Activated CD8-positive, alpha-beta T cell treated with anti-CD3 and anti-CD28 coated beads for 36 hours (primary cell): ENCODE measurements at regions not wholly inside any gene's neighbourhood (a gene's known extent, or its start where the extent isn't known, plus 50 kb on each side); places are given as distances from the start of the nearest gene placed in this dataset.

Experiments
- ATAC-seq: fragments of 200-7000 bp; cut with Tn5 transposase; one replicate; pipeline ENCODE4 v1.10.0; 2021; ENCODE audit warnings: mild to moderate bottlenecking, moderate library complexity
- CTCF ChIA-PET: fragments of 350-600 bp; sonication (Branson Sonifier 250); formaldehyde crosslinking; loops from one replicate; lab custom pipeline; 2021; ENCODE audit warnings: antibody characterized with exemption; lab: Charles Lee
- POLR2A ChIA-PET: fragments of 350-600 bp; sonication (Branson Sonifier 250); formaldehyde crosslinking; loops from one replicate; lab custom pipeline; 2021; ENCODE audit warnings: antibody characterized with exemption; lab: Charles Lee
- DNase-seq: peaks from one replicate; pipeline ENCODE4 v3.0.0-alpha.2; 2020
- H3K27ac Mint-ChIP-seq: one replicate; pipeline ENCODE4 v1.8.0; 2021; ENCODE audit warnings: mild to moderate bottlenecking, mixed read lengths
- H3K27me3 Mint-ChIP-seq: one replicate; pipeline ENCODE4 v1.8.0; 2021; ENCODE audit warnings: mixed read lengths
- H3K36me3 Mint-ChIP-seq: one replicate; pipeline ENCODE4 v1.8.0; 2021; ENCODE audit warnings: low read depth, mixed read lengths
- H3K4me1 Mint-ChIP-seq: one replicate; pipeline ENCODE4 v1.8.0; 2021; ENCODE audit warnings: low read depth, mixed read lengths
- H3K4me3 Mint-ChIP-seq: one replicate; pipeline ENCODE4 v1.8.0; 2021; ENCODE audit warnings: mild to moderate bottlenecking, moderate library complexity, mixed read lengths
- H3K9me3 Mint-ChIP-seq: one replicate; pipeline ENCODE4 v1.8.0; 2021; ENCODE audit warnings: mixed read lengths
- intact Hi-C: fragments of 100-400 bp; cut with micrococcal nuclease; formaldehyde crosslinking; loops from one replicate; pipeline ENCODE4 v1.10.0; 2022
- TF ChIP-seq, protein P1 (sequence below): fragments of 200-600 bp; IDR thresholded peaks from one replicate; pipeline ENCODE4 v1.8.0; 2022; ENCODE audit warnings: antibody characterized with exemption, mild to moderate bottlenecking

DNA sequence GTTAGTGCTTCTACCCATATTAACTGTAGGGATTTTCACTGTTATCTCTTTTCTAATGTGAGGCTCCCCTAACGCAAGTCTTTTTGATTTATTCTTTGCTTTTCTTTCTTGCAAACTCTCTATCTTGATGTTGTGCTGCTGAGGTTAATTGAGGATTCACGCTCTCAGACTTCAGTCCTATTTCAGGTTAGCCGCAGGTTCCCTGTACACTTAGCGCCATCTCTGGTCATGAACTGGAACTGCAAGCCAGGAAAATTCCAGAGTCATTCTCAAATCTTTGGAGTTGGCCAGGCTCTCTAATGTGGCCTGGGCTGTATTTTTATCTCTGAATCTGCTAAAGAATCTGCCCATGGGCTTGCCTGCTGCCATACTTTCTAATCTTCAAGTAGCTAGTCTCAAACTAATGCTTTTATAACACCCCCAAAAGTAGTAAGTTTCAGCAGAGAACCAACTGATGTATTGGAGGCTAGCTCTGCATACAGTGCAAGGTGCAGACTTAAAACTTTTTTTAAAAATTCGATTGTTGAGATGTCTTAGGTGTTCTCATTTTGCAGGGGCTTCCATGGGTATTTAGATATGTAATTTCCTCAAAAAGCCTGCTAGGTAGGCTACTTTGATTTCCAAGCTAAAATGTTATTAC is 91.1 kb upstream of the OPRM1 start:
- peak; percentile 20 for ATAC-seq
- no peak overlapping the region for H3K4me3 Mint-ChIP-seq
- POLR2A ChIA-PET = no interaction called here
- no peaks in the 10 kb centered on the region for H3K36me3 Mint-ChIP-seq
- H3K9me3 Mint-ChIP-seq = no peaks in the 10 kb centered on the region
- intact Hi-C loops = no loop called here
- H3K27ac Mint-ChIP-seq = no peak overlapping the region
- DNase-seq = no peak
- no peaks in the 10 kb centered on the region for H3K4me1 Mint-ChIP-seq
- peaks cover 4% of the 10 kb centered on the region for H3K27me3 Mint-ChIP-seq
- TF ChIP-seq, protein P1, sequence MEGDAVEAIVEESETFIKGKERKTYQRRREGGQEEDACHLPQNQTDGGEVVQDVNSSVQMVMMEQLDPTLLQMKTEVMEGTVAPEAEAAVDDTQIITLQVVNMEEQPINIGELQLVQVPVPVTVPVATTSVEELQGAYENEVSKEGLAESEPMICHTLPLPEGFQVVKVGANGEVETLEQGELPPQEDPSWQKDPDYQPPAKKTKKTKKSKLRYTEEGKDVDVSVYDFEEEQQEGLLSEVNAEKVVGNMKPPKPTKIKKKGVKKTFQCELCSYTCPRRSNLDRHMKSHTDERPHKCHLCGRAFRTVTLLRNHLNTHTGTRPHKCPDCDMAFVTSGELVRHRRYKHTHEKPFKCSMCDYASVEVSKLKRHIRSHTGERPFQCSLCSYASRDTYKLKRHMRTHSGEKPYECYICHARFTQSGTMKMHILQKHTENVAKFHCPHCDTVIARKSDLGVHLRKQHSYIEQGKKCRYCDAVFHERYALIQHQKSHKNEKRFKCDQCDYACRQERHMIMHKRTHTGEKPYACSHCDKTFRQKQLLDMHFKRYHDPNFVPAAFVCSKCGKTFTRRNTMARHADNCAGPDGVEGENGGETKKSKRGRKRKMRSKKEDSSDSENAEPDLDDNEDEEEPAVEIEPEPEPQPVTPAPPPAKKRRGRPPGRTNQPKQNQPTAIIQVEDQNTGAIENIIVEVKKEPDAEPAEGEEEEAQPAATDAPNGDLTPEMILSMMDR = peak; percentile 97
- CTCF ChIA-PET = interaction anchor here (0.6 to 1.5 kb wide), 10 partner anchors 11 to 138 kb away, joined by 3 to 8 read pairs (median 4); no protein-coding TSS in a partner anchor

DNA sequence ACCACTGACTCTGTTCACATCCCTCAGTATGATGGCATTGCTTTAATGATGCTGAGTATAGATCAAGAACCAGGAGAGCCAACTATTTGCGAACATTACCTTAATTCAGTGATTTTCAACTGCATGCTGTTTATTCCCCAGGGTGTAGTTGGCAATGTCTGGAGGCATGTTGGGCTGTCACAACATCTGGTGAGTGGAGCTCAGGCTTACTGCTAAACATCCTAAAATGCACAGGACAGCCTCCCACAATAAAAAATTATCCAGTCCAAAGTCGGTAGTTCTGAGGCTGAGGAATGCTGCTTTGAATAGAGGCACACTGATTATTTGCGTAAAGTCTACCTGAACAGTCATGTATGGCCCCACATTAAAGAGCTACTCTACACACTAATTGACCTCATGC is 94.8 kb upstream of the OPRM1 start:
- DNase-seq (no peak), ATAC-seq (no peak)
- Mint-ChIP-seq H3K27ac (no peak overlapping the region), H3K4me1 (no peaks in the 10 kb centered on the region), H3K4me3 (no peak overlapping the region), H3K27me3 (peaks cover 6% of the 10 kb centered on the region), H3K36me3 (no peaks in the 10 kb centered on the region), H3K9me3 (no peaks in the 10 kb centered on the region)
- ChIA-PET CTCF (no interaction called here), POLR2A (no interaction called here)
- intact Hi-C loops = no loop called here
- TF ChIP-seq, protein P1 = no peak

DNA sequence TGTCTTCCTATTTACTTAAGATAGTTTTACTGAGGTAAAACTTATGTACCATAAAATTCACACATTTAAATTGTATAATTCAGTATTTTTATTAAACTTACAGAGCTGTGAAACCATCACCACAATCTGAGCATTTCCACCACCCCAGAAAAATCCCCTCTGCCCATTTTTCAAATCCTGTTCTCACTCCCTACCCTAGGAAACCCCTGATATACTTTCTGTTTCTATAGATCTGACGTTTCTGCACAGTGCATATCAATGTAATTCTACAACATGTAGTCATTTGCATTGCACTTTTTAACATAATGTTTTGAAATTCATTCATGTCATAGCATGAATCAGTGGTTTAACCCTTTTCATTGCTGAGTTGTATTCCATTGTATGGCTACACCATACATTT is 96.7 kb upstream of the OPRM1 start:
- Mint-ChIP-seq H3K27me3 (peaks cover 3% of the 10 kb centered on the region), H3K36me3 (no peaks in the 10 kb centered on the region), H3K4me3 (no peak overlapping the region), H3K4me1 (no peaks in the 10 kb centered on the region), H3K9me3 (no peaks in the 10 kb centered on the region), H3K27ac (no peak overlapping the region)
- ChIA-PET POLR2A (no interaction called here), CTCF (no interaction called here)
- DNase-seq (no peak), ATAC-seq (no peak)
- TF ChIP-seq, protein P1 = no peak
- intact Hi-C loops = no loop called here

DNA sequence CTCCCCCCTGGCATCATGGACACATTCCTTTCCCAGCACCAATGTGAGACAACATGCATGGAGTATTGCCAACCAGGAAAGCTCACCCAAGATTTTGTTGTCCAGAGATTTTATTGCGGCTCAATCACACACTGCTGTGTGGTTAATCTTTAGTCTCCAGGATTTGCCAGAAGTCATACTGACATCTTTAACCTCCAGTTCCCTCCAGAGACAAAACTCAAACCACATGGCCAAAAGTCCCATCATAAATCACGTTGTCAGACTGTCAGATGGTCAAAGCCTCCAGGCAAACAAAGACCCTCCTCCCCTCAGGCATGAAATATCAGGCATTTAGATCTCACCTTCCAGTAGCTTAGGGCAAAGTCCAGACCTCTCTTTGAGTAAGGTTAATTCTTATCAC is 97.3 kb upstream of the OPRM1 start:
- H3K4me3 Mint-ChIP-seq = no peak overlapping the region
- no peaks in the 10 kb centered on the region for H3K9me3 Mint-ChIP-seq
- H3K36me3 Mint-ChIP-seq = no peaks in the 10 kb centered on the region
- DNase-seq (no peak), ATAC-seq (no peak)
- TF ChIP-seq, protein P1 = no peak
- peaks cover 3% of the 10 kb centered on the region for H3K27me3 Mint-ChIP-seq
- H3K27ac Mint-ChIP-seq = no peak overlapping the region
- POLR2A ChIA-PET = no interaction called here
- intact Hi-C loops = no loop called here
- H3K4me1 Mint-ChIP-seq = no peaks in the 10 kb centered on the region
- CTCF ChIA-PET = no interaction called here

DNA sequence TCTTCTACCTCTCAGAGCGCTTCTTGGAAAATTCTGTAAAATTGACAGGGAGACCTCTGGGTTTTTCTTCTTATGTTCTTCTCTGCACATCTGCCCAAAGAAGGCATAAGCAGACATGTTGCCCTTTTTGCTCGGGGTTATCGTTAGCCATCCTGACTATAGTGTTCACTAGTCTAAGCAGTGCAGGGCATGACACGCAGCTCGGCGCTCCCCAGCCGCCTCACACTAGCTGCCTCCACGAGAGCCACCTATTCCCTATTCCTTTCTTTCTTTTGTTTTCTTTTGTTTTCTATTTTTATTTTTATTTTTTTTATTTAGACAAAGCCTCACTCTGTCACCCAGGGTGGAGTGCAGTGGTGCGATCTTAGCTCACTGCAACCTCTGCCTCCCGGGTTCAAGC is 100.2 kb upstream of the OPRM1 start:
- Mint-ChIP-seq H3K9me3 (no peaks in the 10 kb centered on the region), H3K27me3 (peaks cover 1% of the 10 kb centered on the region), H3K27ac (no peak overlapping the region), H3K36me3 (no peaks in the 10 kb centered on the region), H3K4me1 (no peaks in the 10 kb centered on the region), H3K4me3 (no peak overlapping the region)
- ATAC-seq (no peak), DNase-seq (no peak)
- TF ChIP-seq, protein P1 = no peak
- ChIA-PET POLR2A (no interaction called here), CTCF (interaction anchor here (1.6 kb wide), 1 partner anchor 13 kb away, joined by 3 read pairs; no protein-coding TSS in a partner anchor)
- intact Hi-C loops = no loop called here
